ENCODE measurements at regions not wholly inside any gene's neighbourhood (a gene's known extent, or its start where the extent isn't known, plus 50 kb on each side); places are given as distances from the start of the nearest gene placed in this dataset.

DNA sequence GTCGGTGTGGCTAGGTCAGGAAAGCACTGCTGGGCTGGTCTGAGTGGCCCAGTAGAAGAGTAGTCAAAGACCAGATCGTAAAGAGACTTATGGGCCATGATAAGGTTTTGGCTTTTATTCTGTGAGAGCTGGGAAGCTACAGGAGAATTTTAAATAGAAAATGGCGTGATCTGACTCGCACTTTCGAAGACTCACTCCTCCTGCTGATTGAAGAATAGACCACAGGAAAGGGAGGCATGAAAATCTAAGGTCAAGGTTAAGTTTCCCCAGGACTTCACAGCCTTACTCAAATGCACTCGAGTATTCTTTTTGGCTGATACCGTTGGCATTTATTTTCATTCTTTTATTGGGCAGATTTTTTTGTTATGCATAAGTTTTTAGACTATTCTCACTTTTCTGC lies 231.4 kb upstream of the ANKRD50 start:
- TF ChIP-seq, protein P1, sequence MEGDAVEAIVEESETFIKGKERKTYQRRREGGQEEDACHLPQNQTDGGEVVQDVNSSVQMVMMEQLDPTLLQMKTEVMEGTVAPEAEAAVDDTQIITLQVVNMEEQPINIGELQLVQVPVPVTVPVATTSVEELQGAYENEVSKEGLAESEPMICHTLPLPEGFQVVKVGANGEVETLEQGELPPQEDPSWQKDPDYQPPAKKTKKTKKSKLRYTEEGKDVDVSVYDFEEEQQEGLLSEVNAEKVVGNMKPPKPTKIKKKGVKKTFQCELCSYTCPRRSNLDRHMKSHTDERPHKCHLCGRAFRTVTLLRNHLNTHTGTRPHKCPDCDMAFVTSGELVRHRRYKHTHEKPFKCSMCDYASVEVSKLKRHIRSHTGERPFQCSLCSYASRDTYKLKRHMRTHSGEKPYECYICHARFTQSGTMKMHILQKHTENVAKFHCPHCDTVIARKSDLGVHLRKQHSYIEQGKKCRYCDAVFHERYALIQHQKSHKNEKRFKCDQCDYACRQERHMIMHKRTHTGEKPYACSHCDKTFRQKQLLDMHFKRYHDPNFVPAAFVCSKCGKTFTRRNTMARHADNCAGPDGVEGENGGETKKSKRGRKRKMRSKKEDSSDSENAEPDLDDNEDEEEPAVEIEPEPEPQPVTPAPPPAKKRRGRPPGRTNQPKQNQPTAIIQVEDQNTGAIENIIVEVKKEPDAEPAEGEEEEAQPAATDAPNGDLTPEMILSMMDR (IDR thresholded peaks at IDR 0.05; ENCODE audit: unreplicated experiment in 3 of 3), result no peak
- peaks cover 11% of the 10 kb centered on the region for H3K4me1 Mint-ChIP-seq
- no peak overlapping the region for H3K27ac Mint-ChIP-seq
- H3K4me3 Mint-ChIP-seq, result no peak overlapping the region
- no peaks in the 10 kb centered on the region for H3K9me3 Mint-ChIP-seq
- H3K36me3 Mint-ChIP-seq (ENCODE audit: low read depth), result no peaks in the 10 kb centered on the region
- H3K27me3 Mint-ChIP-seq (ENCODE audit: low read depth), result no peaks in the 10 kb centered on the region

- TF ChIP-seq, protein P1 (IDR thresholded peaks at IDR 0.05; ENCODE audit: unreplicated experiment in 3 of 3), result no peak
- H3K4me3 Mint-ChIP-seq, result no peak overlapping the region
- no peaks in the 10 kb centered on the region for H3K36me3 Mint-ChIP-seq (ENCODE audit: low read depth)
- no peak overlapping the region for H3K27ac Mint-ChIP-seq
- H3K9me3 Mint-ChIP-seq, result no peaks in the 10 kb centered on the region
- H3K27me3 Mint-ChIP-seq (ENCODE audit: low read depth), result no peaks in the 10 kb centered on the region
- H3K4me1 Mint-ChIP-seq, result peaks cover 11% of the 10 kb centered on the region
Measured at GRCh38 chr4:124943145-124943889, 230.8 kb upstream of the ANKRD50 start.

DNA sequence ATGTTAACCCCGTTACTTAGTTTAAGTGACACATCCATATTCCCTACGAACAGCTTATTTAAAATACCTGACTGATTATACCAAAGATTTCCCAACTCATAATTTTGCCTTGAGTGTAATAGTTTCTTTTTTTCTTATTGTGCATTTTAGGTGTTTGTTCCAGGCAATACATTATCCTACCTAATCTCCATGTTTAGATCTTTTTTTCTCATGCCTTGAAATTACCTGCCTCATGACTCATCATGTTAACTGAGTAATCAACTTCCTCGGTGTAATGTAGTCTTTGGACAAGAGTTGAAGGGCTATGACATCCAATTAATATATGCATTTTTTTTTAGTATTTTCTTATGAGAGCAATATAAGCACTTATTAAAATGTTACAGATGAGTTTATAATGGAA lies 228.7 kb upstream of the ANKRD50 start:
- Mint-ChIP-seq H3K27ac (no peak overlapping the region), H3K9me3 (no peaks in the 10 kb centered on the region), H3K27me3 (ENCODE audit: low read depth) (no peaks in the 10 kb centered on the region), H3K36me3 (ENCODE audit: low read depth) (no peaks in the 10 kb centered on the region), H3K4me3 (no peak overlapping the region), H3K4me1 (peaks cover 27% of the 10 kb centered on the region)
- TF ChIP-seq, protein P1 (IDR thresholded peaks at IDR 0.05; ENCODE audit: unreplicated experiment in 3 of 3), result no peak

DNA sequence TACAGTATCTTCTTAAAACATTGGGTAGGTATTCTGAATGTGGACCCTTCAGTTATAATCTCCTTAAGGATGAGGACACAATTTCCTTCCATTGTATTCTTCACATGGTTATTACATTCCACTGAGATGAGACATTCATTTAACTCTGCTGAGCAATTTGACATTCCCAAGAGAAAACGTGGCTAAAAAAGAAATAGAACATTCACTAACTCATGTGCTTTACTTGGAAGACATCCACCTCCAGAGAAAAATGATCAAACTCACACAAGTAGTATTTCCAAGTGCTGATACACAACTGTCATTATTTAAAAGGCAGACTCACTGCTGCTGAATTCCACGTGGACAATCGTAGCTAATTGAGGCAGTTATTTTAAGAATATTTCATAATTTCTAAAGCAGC lies 227.9 kb upstream of the ANKRD50 start:
- H3K36me3 Mint-ChIP-seq (ENCODE audit: low read depth), result no peaks in the 10 kb centered on the region

DNA sequence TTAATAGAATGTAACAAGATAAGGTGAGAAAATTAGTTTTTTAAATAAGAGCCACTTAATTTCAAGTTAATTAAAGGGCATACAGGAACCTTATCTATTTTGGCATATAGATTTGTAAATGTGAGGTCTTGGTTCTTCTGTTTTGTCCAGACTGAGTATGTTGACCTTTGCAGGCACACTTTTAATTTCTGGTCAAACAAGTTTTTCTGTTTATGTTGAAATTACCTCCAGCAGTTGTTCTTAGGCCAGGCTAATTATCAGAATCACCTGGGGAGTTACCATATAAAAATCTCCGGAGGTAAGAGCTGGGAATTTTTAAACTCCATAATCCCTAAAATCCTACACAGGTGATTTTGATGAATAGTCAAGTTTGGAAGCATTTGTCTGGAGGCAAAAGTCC lies 227.4 kb upstream of the ANKRD50 start:
- Mint-ChIP-seq H3K36me3 (ENCODE audit: low read depth) (no peaks in the 10 kb centered on the region), H3K9me3 (no peaks in the 10 kb centered on the region), H3K27me3 (ENCODE audit: low read depth) (no peaks in the 10 kb centered on the region), H3K4me1 (peaks cover 41% of the 10 kb centered on the region), H3K4me3 (no peak overlapping the region), H3K27ac (no peak overlapping the region)
- TF ChIP-seq, protein P1 (IDR thresholded peaks at IDR 0.05; ENCODE audit: unreplicated experiment in 3 of 3), result no peak

More for the DNA sequence above, 227.9 kb upstream of the ANKRD50 start:
- TF ChIP-seq, protein P1 (IDR thresholded peaks at IDR 0.05; ENCODE audit: unreplicated experiment in 3 of 3), result no peak
- Mint-ChIP-seq H3K27me3 (ENCODE audit: low read depth) (no peaks in the 10 kb centered on the region), H3K9me3 (no peaks in the 10 kb centered on the region), H3K4me3 (no peak overlapping the region), H3K27ac (no peak overlapping the region), H3K4me1 (peaks cover 36% of the 10 kb centered on the region)

DNA sequence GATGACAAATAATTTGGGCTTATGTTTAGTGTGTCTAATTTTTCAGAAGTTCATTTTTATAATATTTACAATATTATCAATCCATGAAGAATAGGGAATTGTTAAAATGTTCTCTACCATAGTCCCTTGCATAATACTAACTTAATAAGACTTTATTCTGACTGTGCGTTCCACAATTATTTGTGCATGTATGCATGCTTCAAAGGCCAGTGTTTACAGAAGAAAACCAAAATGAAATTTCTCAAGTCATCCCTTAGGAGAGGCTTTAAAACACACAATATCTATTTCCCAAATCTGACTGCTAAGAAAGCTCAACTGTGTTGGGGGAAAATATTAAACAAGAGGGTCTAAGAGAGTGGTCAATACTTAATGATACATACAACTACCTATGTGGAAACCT lies 226.3 kb upstream of the ANKRD50 start:
- Mint-ChIP-seq H3K4me3 (no peak overlapping the region), H3K27ac (no peak overlapping the region), H3K9me3 (no peaks in the 10 kb centered on the region), H3K4me1 (peaks cover 43% of the 10 kb centered on the region), H3K27me3 (ENCODE audit: low read depth) (no peaks in the 10 kb centered on the region), H3K36me3 (ENCODE audit: low read depth) (no peaks in the 10 kb centered on the region)
- TF ChIP-seq, protein P1 (IDR thresholded peaks at IDR 0.05; ENCODE audit: unreplicated experiment in 3 of 3), result no peak

Data from nephron (organoid).